ENCODE measurements at regions not wholly inside any gene's neighbourhood (a gene's known extent, or its start where the extent isn't known, plus 50 kb on each side); places are given as distances from the start of the nearest gene placed in this dataset.
"Not testable (repeated sequence)": the region's sequence is repeated elsewhere in the genome, so short reads cannot be mapped to it uniquely, and the experiment has no call there.

- not testable (repeated sequence) for TF ChIP-seq CTCF (IDR thresholded peaks at IDR 0.05; ENCODE audit: borderline replicate concordance, extremely low read depth, low read length, poor library complexity, severe bottlenecking); EZH2 (IDR thresholded peaks at IDR 0.05; ENCODE audit: borderline replicate concordance, low read depth, low read length, severe bottlenecking)
These were observed 139.5 kb upstream of the USP29 start for GRCh38 chr19:56980326-56980725.
